ENCODE measurements at regions not wholly inside any gene's neighbourhood (a gene's known extent, or its start where the extent isn't known, plus 50 kb on each side); places are given as distances from the start of the nearest gene placed in this dataset.

- DNase-seq = no peak
- H3K9me3 ChIP-seq (ENCODE audit: control extremely low read depth in 1 of 5, control insufficient read depth in 4 of 5, insufficient read depth in 2 of 5, low read depth in 1 of 5, low read length in 4 of 5) = no peaks in the 10 kb centered on the region
- H3K27ac ChIP-seq (ENCODE audit: insufficient read depth in 1 of 2, low read depth in 1 of 2, low read length in 2 of 2, poor library complexity in 1 of 2, severe bottlenecking in 2 of 2) = no peak overlapping the region
- H3K36me3 ChIP-seq (ENCODE audit: control insufficient read depth in 4 of 4, insufficient read depth in 4 of 4, low read length in 3 of 4) = no peaks in the 10 kb centered on the region
- no peak overlapping the region for H3K4me3 ChIP-seq (ENCODE audit: control insufficient read depth in 1 of 7, extremely low read depth in 1 of 7, insufficient read depth in 4 of 7, low read depth in 2 of 7, low read length in 6 of 7)
- WGBS (ENCODE audit: insufficient coverage) = no CpG with 5 or more reads among the region's 1 CpG
- H3K27me3 ChIP-seq (replicated peaks in 2 of 5; ENCODE audit: control insufficient read depth in 4 of 5, insufficient read depth in 5 of 5, low read length in 4 of 5) = no peaks in the 10 kb centered on the region
- ChIA-PET POLR2A (no interaction called here), CTCF (no interaction called here)
- H3K4me1 ChIP-seq (ENCODE audit: control extremely low read depth in 1 of 4, control insufficient read depth in 4 of 4, insufficient read depth in 4 of 4, low read length in 3 of 4) = no peaks in the 10 kb centered on the region
These were observed 1276.8 kb downstream of the UQCRFS1 start for GRCh38 chr19:27936139-27936538.

DNA sequence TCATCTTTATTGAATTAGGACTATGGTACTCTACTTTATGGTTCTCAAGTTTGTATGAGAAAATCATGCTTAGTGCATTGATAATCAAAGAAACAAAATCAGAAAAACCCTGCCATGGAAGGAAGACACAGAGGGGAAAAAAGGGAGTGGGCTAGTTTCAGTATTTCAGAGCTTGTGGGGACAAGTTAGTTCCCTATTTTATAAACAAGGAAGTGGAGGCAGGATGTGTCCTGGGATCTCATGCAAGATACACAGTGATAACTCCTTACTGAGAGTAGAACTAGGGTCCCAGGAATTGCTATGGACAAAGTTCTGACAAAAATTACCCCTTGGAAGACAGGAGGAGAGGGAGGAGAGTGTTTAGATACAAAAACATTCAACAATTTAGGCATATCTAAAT, 1277.3 kb downstream of the UQCRFS1 start:
- Histone ChIP-seq H3K36me3 (ENCODE audit: control insufficient read depth in 4 of 4, insufficient read depth in 4 of 4, low read length in 3 of 4) (no peaks in the 10 kb centered on the region), H3K4me3 (ENCODE audit: control insufficient read depth in 1 of 7, extremely low read depth in 1 of 7, insufficient read depth in 4 of 7, low read depth in 2 of 7, low read length in 6 of 7) (no peak overlapping the region), H3K27ac (ENCODE audit: insufficient read depth in 1 of 2, low read depth in 1 of 2, low read length in 2 of 2, poor library complexity in 1 of 2, severe bottlenecking in 2 of 2) (no peak overlapping the region), H3K9me3 (ENCODE audit: control extremely low read depth in 1 of 5, control insufficient read depth in 4 of 5, insufficient read depth in 2 of 5, low read depth in 1 of 5, low read length in 4 of 5) (no peaks in the 10 kb centered on the region), H3K27me3 (replicated peaks in 2 of 5; ENCODE audit: control insufficient read depth in 4 of 5, insufficient read depth in 5 of 5, low read length in 4 of 5) (no peaks in the 10 kb centered on the region), H3K4me1 (ENCODE audit: control extremely low read depth in 1 of 4, control insufficient read depth in 4 of 4, insufficient read depth in 4 of 4, low read length in 3 of 4) (no peaks in the 10 kb centered on the region)
- no peak for DNase-seq
- POLR2A ChIA-PET = no interaction called here
- CTCF ChIA-PET = no interaction called here

DNA sequence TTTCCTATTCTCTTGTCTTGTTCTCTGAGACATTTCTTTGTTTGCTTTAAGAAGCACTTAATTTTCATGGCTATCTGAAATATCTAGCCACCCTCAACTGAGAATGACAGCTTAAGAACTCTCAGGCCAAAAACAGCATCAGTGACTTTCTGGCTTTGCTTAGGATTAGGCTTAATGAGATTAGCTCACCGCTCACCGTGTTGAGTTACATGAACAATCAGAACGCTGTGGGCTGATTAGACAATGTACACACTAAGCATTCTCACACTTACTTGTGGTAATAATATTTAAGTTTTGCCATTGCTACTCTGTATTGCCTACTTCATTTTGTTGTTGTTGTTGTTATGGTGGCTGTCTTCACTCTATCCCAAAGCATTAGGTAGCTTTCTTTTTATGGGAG, 1283.6 kb downstream of the UQCRFS1 start:
- POLR2A ChIA-PET = no interaction called here
- no peaks in the 10 kb centered on the region for H3K4me1 ChIP-seq (ENCODE audit: control extremely low read depth in 1 of 4, control insufficient read depth in 4 of 4, insufficient read depth in 4 of 4, low read length in 3 of 4)
- no peak overlapping the region for H3K27ac ChIP-seq (ENCODE audit: insufficient read depth in 1 of 2, low read depth in 1 of 2, low read length in 2 of 2, poor library complexity in 1 of 2, severe bottlenecking in 2 of 2)
- no peak overlapping the region for H3K4me3 ChIP-seq (ENCODE audit: control insufficient read depth in 1 of 7, extremely low read depth in 1 of 7, insufficient read depth in 4 of 7, low read depth in 2 of 7, low read length in 6 of 7)
- no peaks in the 10 kb centered on the region for H3K9me3 ChIP-seq (ENCODE audit: control extremely low read depth in 1 of 5, control insufficient read depth in 4 of 5, insufficient read depth in 2 of 5, low read depth in 1 of 5, low read length in 4 of 5)
- CTCF ChIA-PET = no interaction called here
- DNase-seq = no peak
- WGBS (ENCODE audit: insufficient coverage) = no CpG with 5 or more reads among the region's 3 CpGs
- no peaks in the 10 kb centered on the region for H3K36me3 ChIP-seq (ENCODE audit: control insufficient read depth in 4 of 4, insufficient read depth in 4 of 4, low read length in 3 of 4)
- no peaks in the 10 kb centered on the region for H3K27me3 ChIP-seq (replicated peaks in 2 of 5; ENCODE audit: control insufficient read depth in 4 of 5, insufficient read depth in 5 of 5, low read length in 4 of 5)

GRCh38 chr19:27925202-27925601, 1287.7 kb downstream of the UQCRFS1 start:
- CTCF ChIA-PET = no interaction called here
- DNase-seq = no peak
- POLR2A ChIA-PET = no interaction called here
- Histone ChIP-seq H3K4me1 (ENCODE audit: control extremely low read depth in 1 of 4, control insufficient read depth in 4 of 4, insufficient read depth in 4 of 4, low read length in 3 of 4) (no peaks in the 10 kb centered on the region), H3K36me3 (ENCODE audit: control insufficient read depth in 4 of 4, insufficient read depth in 4 of 4, low read length in 3 of 4) (no peaks in the 10 kb centered on the region), H3K27me3 (replicated peaks in 2 of 5; ENCODE audit: control insufficient read depth in 4 of 5, insufficient read depth in 5 of 5, low read length in 4 of 5) (no peaks in the 10 kb centered on the region), H3K27ac (ENCODE audit: insufficient read depth in 1 of 2, low read depth in 1 of 2, low read length in 2 of 2, poor library complexity in 1 of 2, severe bottlenecking in 2 of 2) (no peak overlapping the region), H3K4me3 (ENCODE audit: control insufficient read depth in 1 of 7, extremely low read depth in 1 of 7, insufficient read depth in 4 of 7, low read depth in 2 of 7, low read length in 6 of 7) (no peak overlapping the region), H3K9me3 (ENCODE audit: control extremely low read depth in 1 of 5, control insufficient read depth in 4 of 5, insufficient read depth in 2 of 5, low read depth in 1 of 5, low read length in 4 of 5) (no peaks in the 10 kb centered on the region)
- WGBS (ENCODE audit: insufficient coverage) = 84% methylated on average over 2 of the region's 2 CpGs

GRCh38 chr19:27922970-27923369, 1290.0 kb downstream of the UQCRFS1 start:
- WGBS (ENCODE audit: insufficient coverage) = 60% methylated on average over 1 of the region's 3 CpGs
- Histone ChIP-seq H3K4me1 (ENCODE audit: control extremely low read depth in 1 of 4, control insufficient read depth in 4 of 4, insufficient read depth in 4 of 4, low read length in 3 of 4) (no peaks in the 10 kb centered on the region), H3K4me3 (ENCODE audit: control insufficient read depth in 1 of 7, extremely low read depth in 1 of 7, insufficient read depth in 4 of 7, low read depth in 2 of 7, low read length in 6 of 7) (no peak overlapping the region), H3K9me3 (ENCODE audit: control extremely low read depth in 1 of 5, control insufficient read depth in 4 of 5, insufficient read depth in 2 of 5, low read depth in 1 of 5, low read length in 4 of 5) (peaks cover 0 to 3% (median 0%) of the 10 kb centered on the region in 5 experiments), H3K27me3 (replicated peaks in 2 of 5; ENCODE audit: control insufficient read depth in 4 of 5, insufficient read depth in 5 of 5, low read length in 4 of 5) (no peaks in the 10 kb centered on the region), H3K36me3 (ENCODE audit: control insufficient read depth in 4 of 4, insufficient read depth in 4 of 4, low read length in 3 of 4) (no peaks in the 10 kb centered on the region), H3K27ac (ENCODE audit: insufficient read depth in 1 of 2, low read depth in 1 of 2, low read length in 2 of 2, poor library complexity in 1 of 2, severe bottlenecking in 2 of 2) (no peak overlapping the region)
- DNase-seq = no peak
- ChIA-PET CTCF (no interaction called here), POLR2A (no interaction called here)

- H3K4me3 ChIP-seq (ENCODE audit: control insufficient read depth in 1 of 7, extremely low read depth in 1 of 7, insufficient read depth in 4 of 7, low read depth in 2 of 7, low read length in 6 of 7) = no peak overlapping the region
- no peak overlapping the region for H3K27ac ChIP-seq (ENCODE audit: insufficient read depth in 1 of 2, low read depth in 1 of 2, low read length in 2 of 2, poor library complexity in 1 of 2, severe bottlenecking in 2 of 2)
- peaks cover 0 to 3% (median 0%) of the 10 kb centered on the region in 5 experiments for H3K9me3 ChIP-seq (ENCODE audit: control extremely low read depth in 1 of 5, control insufficient read depth in 4 of 5, insufficient read depth in 2 of 5, low read depth in 1 of 5, low read length in 4 of 5)
- ChIA-PET CTCF (no interaction called here), POLR2A (no interaction called here)
- no peaks in the 10 kb centered on the region for H3K4me1 ChIP-seq (ENCODE audit: control extremely low read depth in 1 of 4, control insufficient read depth in 4 of 4, insufficient read depth in 4 of 4, low read length in 3 of 4)
- WGBS (ENCODE audit: insufficient coverage) = 86% methylated on average over 1 of the region's 3 CpGs
- no peaks in the 10 kb centered on the region for H3K36me3 ChIP-seq (ENCODE audit: control insufficient read depth in 4 of 4, insufficient read depth in 4 of 4, low read length in 3 of 4)
- DNase-seq = no peak
- H3K27me3 ChIP-seq (replicated peaks in 2 of 5; ENCODE audit: control insufficient read depth in 4 of 5, insufficient read depth in 5 of 5, low read length in 4 of 5) = no peaks in the 10 kb centered on the region
These were observed 1292.2 kb downstream of the UQCRFS1 start for GRCh38 chr19:27920774-27921173.

- no peaks in the 10 kb centered on the region for H3K27me3 ChIP-seq (replicated peaks in 2 of 5; ENCODE audit: control insufficient read depth in 4 of 5, insufficient read depth in 5 of 5, low read length in 4 of 5)
- peaks cover 0 to 3% (median 0%) of the 10 kb centered on the region in 5 experiments for H3K9me3 ChIP-seq (ENCODE audit: control extremely low read depth in 1 of 5, control insufficient read depth in 4 of 5, insufficient read depth in 2 of 5, low read depth in 1 of 5, low read length in 4 of 5)
- H3K4me3 ChIP-seq (ENCODE audit: control insufficient read depth in 1 of 7, extremely low read depth in 1 of 7, insufficient read depth in 4 of 7, low read depth in 2 of 7, low read length in 6 of 7) = no peak overlapping the region
- no peak overlapping the region for H3K27ac ChIP-seq (ENCODE audit: insufficient read depth in 1 of 2, low read depth in 1 of 2, low read length in 2 of 2, poor library complexity in 1 of 2, severe bottlenecking in 2 of 2)
- 68% methylated on average over 2 of the region's 3 CpGs for WGBS (ENCODE audit: insufficient coverage)
- no peak for DNase-seq
- POLR2A ChIA-PET = no interaction called here
- no peaks in the 10 kb centered on the region for H3K36me3 ChIP-seq (ENCODE audit: control insufficient read depth in 4 of 4, insufficient read depth in 4 of 4, low read length in 3 of 4)
- CTCF ChIA-PET = no interaction called here
- H3K4me1 ChIP-seq (ENCODE audit: control extremely low read depth in 1 of 4, control insufficient read depth in 4 of 4, insufficient read depth in 4 of 4, low read length in 3 of 4) = no peaks in the 10 kb centered on the region
These were observed 1294.1 kb downstream of the UQCRFS1 start for GRCh38 chr19:27918818-27919217.

Measured in common myeloid progenitor, CD34-positive (primary cell).